K562 (cell line): ENCODE measurements at regions not wholly inside any gene's neighbourhood (a gene's known extent, or its start where the extent isn't known, plus 50 kb on each side); places are given as distances from the start of the nearest gene placed in this dataset.

Source experiments
- ATAC-seq: fragments of 200-7000 bp; cut with Tn5 transposase; 3 replicates; pipeline ENCODE4 v1.9.1; 2020; ENCODE audit warnings: moderate library complexity
- BruUV-seq: library from RNA; stranded (reverse); fragments of 400-500 nt; replicated peaks from 2 replicates; lab custom pipeline; 2021; lab: Mats Ljungman, UMichigan
- CTCF ChIA-PET: fragments of 300-600 bp; formaldehyde crosslinking; extraction: SDS; loops from one replicate; lab custom pipeline; 2021; ENCODE audit warnings: low intra/inter-chr PET ratio; lab: Yijun Ruan, JAX
- POLR2A ChIA-PET: fragments of 300-600, 350-650 bp; sonication (Branson Sonifier 250); formaldehyde crosslinking; extraction: SDS; loops from one replicate; lab custom pipeline; 2021; ENCODE audit warnings: antibody characterized with exemption, inconsistent platforms; lab: Yijun Ruan, JAX
- DNase-seq, 4 experiments: peaks; one replicate each; pipeline versions ENCODE4 v3.0.0 to v3.0.0-alpha.2; 2011 to 2018; ENCODE audit warnings: low spot score in 3 of 4, mixed read lengths in 3 of 4; ENCODE audit errors: extremely low read depth in 1 of 4
- FAIRE-seq: peaks from 2 replicates; lab custom pipeline; 2011; peaks lifted over from hg19 to GRCh38; lab: Jason Lieb, UNC
- H2AFZ ChIP-seq: 2 replicates; pipeline ENCODE4 v1.6.0; 2011; ENCODE audit warnings: low read depth, low read length, control low read depth, inconsistent platforms
- H3K27ac ChIP-seq: fragments of 200-600 bp; 3 replicates; pipeline ENCODE4 v1.8.0; 2011; ENCODE audit warnings: low read depth, mild to moderate bottlenecking, control low read depth, inconsistent platforms, low read length, moderate library complexity, mixed read lengths; ENCODE audit errors: extremely low read depth
- H3K27me3 ChIP-seq, 2 experiments: fragments of 300-600 bp in 1 of 2; 2 replicates in 1 of 2; 3 replicates in 1 of 2; pipeline versions ENCODE4 v1.6.0 to v1.8.0; 2011; ENCODE audit warnings: inconsistent platforms in 2 of 2, low read length in 2 of 2, mild to moderate bottlenecking in 1 of 2, mixed read lengths in 1 of 2, moderate library complexity in 1 of 2; ENCODE audit not compliant: control insufficient read depth in 2 of 2, insufficient read depth in 2 of 2
- H3K36me3 ChIP-seq: fragments of 300-600 bp; 3 replicates; pipeline ENCODE4 v1.8.0; 2011; ENCODE audit warnings: mild to moderate bottlenecking, low read length, inconsistent platforms; ENCODE audit not compliant: control insufficient read depth, insufficient read depth
- H3K4me1 ChIP-seq, 2 experiments: fragments of 200-600 bp in 1 of 2; replicated peaks in 1 of 2; 2 replicates in 1 of 2; 3 replicates in 1 of 2; pipeline versions ENCODE4 v1.5.1 to v1.8.0; 2011; ENCODE audit warnings: inconsistent platforms in 2 of 2, low read length in 2 of 2, mild to moderate bottlenecking in 1 of 2, mixed read lengths in 1 of 2, moderate library complexity in 1 of 2; ENCODE audit not compliant: control insufficient read depth in 2 of 2, insufficient read depth in 2 of 2
- H3K4me2 ChIP-seq: 2 replicates; pipeline ENCODE4 v1.6.1; 2011; ENCODE audit warnings: low read length, control low read depth, inconsistent platforms, mixed read lengths; ENCODE audit not compliant: insufficient read depth
- H3K4me3 ChIP-seq: fragments of 200-600 bp; sonication (generic), shearing (Covaris generic); 2 replicates; pipeline ENCODE4 v1.5.1; 2016; ENCODE audit warnings: control low read depth, inconsistent platforms
- H3K79me2 ChIP-seq: fragments of 200-600 bp; 3 replicates; pipeline ENCODE4 v1.8.0; 2011; ENCODE audit warnings: low read length, inconsistent platforms; ENCODE audit not compliant: control insufficient read depth, insufficient read depth
- H3K9ac ChIP-seq, 2 experiments: 2 replicates each; pipeline versions ENCODE4 v1.6.0 to v1.6.1; 2011; ENCODE audit warnings: low read depth in 2 of 2, low read length in 2 of 2, control low read depth in 1 of 2, inconsistent platforms in 1 of 2, mild to moderate bottlenecking in 1 of 2, mixed read lengths in 1 of 2; ENCODE audit not compliant: insufficient read depth in 1 of 2
- H3K9me1 ChIP-seq: one replicate; pipeline ENCODE4 v1.6.0; 2011; ENCODE audit warnings: inconsistent platforms, mild to moderate bottlenecking, low read length, moderate library complexity; ENCODE audit not compliant: control insufficient read depth, insufficient read depth
- H3K9me3 ChIP-seq: replicated peaks from 2 replicates; pipeline ENCODE4 v1.5.1; 2011; ENCODE audit warnings: low read depth, low read length, inconsistent platforms; ENCODE audit not compliant: control insufficient read depth, insufficient read depth
- H4K20me1 ChIP-seq: replicated peaks from 2 replicates; pipeline ENCODE4 v1.6.1; 2011; ENCODE audit warnings: low read length, inconsistent platforms, mixed read lengths; ENCODE audit not compliant: control insufficient read depth, insufficient read depth
- ARID2 ChIP-seq: fragments of 450-650 bp; IDR thresholded peaks from 2 replicates; pipeline ENCODE4 v1.6.1; 2017; ENCODE audit warnings: antibody characterized with exemption, mild to moderate bottlenecking
- BRD9 ChIP-seq: fragments of 450-650 bp; IDR thresholded peaks from 2 replicates; pipeline ENCODE4 v1.6.1; 2018; ENCODE audit warnings: low read depth; ENCODE audit not compliant: partially characterized antibody
- BRF1 ChIP-seq: IDR thresholded peaks from 3 replicates; pipeline ENCODE4 v1.6.1; 2011; ENCODE audit warnings: borderline replicate concordance, mild to moderate bottlenecking; ENCODE audit not compliant: insufficient read length; ENCODE audit errors: extremely low read depth
- DNMT1 ChIP-seq: fragments of 450-650 bp; IDR thresholded peaks from 2 replicates; pipeline ENCODE4 v1.6.1; 2016; ENCODE audit warnings: antibody characterized with exemption, mild to moderate bottlenecking
- HDAC2 ChIP-seq: fragments of 450-650 bp; IDR thresholded peaks from 2 replicates; pipeline ENCODE4 v1.6.1; 2016; ENCODE audit warnings: mild to moderate bottlenecking
- LARP7 ChIP-seq: fragments of 450-650 bp; IDR thresholded peaks from 2 replicates; pipeline ENCODE4 v1.6.1; 2016
- SMAD1 ChIP-seq: fragments of 150-350 bp; IDR thresholded peaks from 2 replicates; pipeline ENCODE4 v1.6.1; 2014; ENCODE audit warnings: low read length, low read depth; ENCODE audit not compliant: partially characterized antibody
- ZKSCAN1 ChIP-seq: fragments of 150-350 bp; IDR thresholded peaks from 2 replicates; pipeline ENCODE4 v1.6.1; 2016; ENCODE audit warnings: low read depth, low read length
- ZNF140 ChIP-seq: fragments of 250-450 bp; sonication (Bioruptor Pico); IDR thresholded peaks from 2 replicates; pipeline ENCODE4 v1.8.0; 2021; ENCODE audit warnings: moderate library complexity, mild to moderate bottlenecking, inconsistent platforms
- WGBS: fragments of 100-300 bp; shearing (Covaris generic); methylation state at CpG from one replicate; pipeline ENCODE4 v1.1.6; 2016; ENCODE audit warnings: low coverage, mixed read lengths; ENCODE audit not compliant: insufficient coverage; ENCODE audit errors: missing lambda C conversion rate; 5-methylcytosine and 5-hydroxymethylcytosine counted together
- in situ Hi-C: fragments of 300-500 bp; cut with MboI; formaldehyde crosslinking; loops from 4 replicates; pipeline ENCODE4 v1.15.0; 2018; ENCODE audit warnings: inconsistent platforms, mixed read lengths
- intact Hi-C: fragments of 100-400 bp; cut with micrococcal nuclease; formaldehyde crosslinking; loops from 2 replicates; pipeline ENCODE4 v1.14.2; 2022
- TF ChIP-seq, protein P1 (sequence below): fragments of 250-450 bp; sonication (Bioruptor Pico); IDR thresholded peaks from 2 replicates; pipeline ENCODE4 v1.4.0; 2020; ENCODE audit warnings: mild to moderate bottlenecking
- TF ChIP-seq, protein P2 (sequence below): fragments of 250-450 bp; sonication (Bioruptor Pico); IDR thresholded peaks from 2 replicates; pipeline ENCODE4 v1.5.1; 2021; ENCODE audit warnings: mild to moderate bottlenecking
- TF ChIP-seq, protein P3 (sequence below): fragments of 450-650 bp; IDR thresholded peaks from 2 replicates; pipeline ENCODE4 v1.6.1; 2016; ENCODE audit warnings: missing biosample characterization, missing genetic modification characterization
- TF ChIP-seq, protein P4 (sequence below): IDR thresholded peaks from 2 replicates; pipeline ENCODE4 v1.6.1; 2012; ENCODE audit warnings: low read depth, low read length, improper control_type of control experiment, borderline replicate concordance
- TF ChIP-seq, protein P5 (sequence below): fragments of 450-650 bp; IDR thresholded peaks from 2 replicates; pipeline ENCODE4 v1.6.1; 2016; ENCODE audit warnings: low read depth, mild to moderate bottlenecking, moderate library complexity
- TF ChIP-seq, protein P6 (sequence below), 2 experiments: fragments of 250-450 bp in 1 of 2; fragments of 450-650 bp in 1 of 2; sonication (Bioruptor Pico) in 1 of 2; IDR thresholded peaks; 2 replicates each; pipeline versions ENCODE4 v1.6.1 to v1.8.0; 2016 to 2021; ENCODE audit warnings: mild to moderate bottlenecking in 2 of 2, moderate library complexity in 2 of 2, missing compliant biosample characterization in 1 of 2, missing genetic modification characterization in 1 of 2

DNA sequence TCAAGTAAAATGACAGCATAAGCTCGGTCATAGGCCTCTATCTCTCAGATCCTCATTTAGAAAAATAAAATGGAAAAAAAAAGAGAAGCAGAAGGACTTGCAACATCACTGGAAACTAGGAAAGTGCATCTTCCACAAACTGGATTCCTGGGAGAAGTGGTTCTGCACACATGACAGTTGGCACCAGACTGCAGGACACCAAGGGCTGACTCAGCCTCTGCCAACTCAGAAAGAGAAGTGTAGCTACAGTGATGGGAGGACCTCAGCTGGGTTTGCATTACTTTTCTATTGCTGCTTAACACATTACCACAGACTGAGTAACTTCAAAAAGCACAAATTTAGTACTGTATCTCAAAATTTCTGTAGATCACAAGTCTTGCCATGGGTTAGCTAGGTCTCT is 409.5 kb upstream of the GCFC2 start:
- no peak for FAIRE-seq
- intact Hi-C loops (no loop called here), in situ Hi-C loops (no loop called here)
- Histone ChIP-seq H3K4me1 (no peaks in the 10 kb centered on the region), H3K27ac (no peak overlapping the region), H3K4me3 (no peak overlapping the region), H3K79me2 (no peaks in the 10 kb centered on the region), H3K36me3 (no peaks in the 10 kb centered on the region), H3K27me3 (no peaks in the 10 kb centered on the region), H3K4me2 (no peak overlapping the region), H2AFZ (no peak overlapping the region), H3K9me3 (no peaks in the 10 kb centered on the region; the same call in 1 of the 2 replicates), H4K20me1 (no peaks in the 10 kb centered on the region), H3K9ac (no peak overlapping the region), H3K9me1 (no peaks in the 10 kb centered on the region)
- WGBS, result 31% methylated on average over 1 of the region's 1 CpG
- no peak for DNase-seq
- BruUV-seq, result no TSS peak
- ChIA-PET POLR2A (no interaction called here), CTCF (no interaction called here)
- no peak for ATAC-seq
- TF ChIP-seq HDAC2 (no peak), LARP7 (no peak), ZKSCAN1 (no peak), BRD9 (no peak), SMAD1 (no peak), ZNF140 (CRISPR knock-in tag) (no peak), DNMT1 (no peak), ARID2 (no peak), BRF1 (no peak)
- TF ChIP-seq, protein P1, sequence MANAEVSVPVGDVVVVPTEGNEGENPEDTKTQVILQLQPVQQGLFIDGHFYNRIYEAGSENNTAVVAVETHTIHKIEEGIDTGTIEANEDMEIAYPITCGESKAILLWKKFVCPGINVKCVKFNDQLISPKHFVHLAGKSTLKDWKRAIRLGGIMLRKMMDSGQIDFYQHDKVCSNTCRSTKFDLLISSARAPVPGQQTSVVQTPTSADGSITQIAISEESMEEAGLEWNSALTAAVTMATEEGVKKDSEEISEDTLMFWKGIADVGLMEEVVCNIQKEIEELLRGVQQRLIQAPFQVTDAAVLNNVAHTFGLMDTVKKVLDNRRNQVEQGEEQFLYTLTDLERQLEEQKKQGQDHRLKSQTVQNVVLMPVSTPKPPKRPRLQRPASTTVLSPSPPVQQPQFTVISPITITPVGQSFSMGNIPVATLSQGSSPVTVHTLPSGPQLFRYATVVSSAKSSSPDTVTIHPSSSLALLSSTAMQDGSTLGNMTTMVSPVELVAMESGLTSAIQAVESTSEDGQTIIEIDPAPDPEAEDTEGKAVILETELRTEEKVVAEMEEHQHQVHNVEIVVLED (CRISPR knock-in tag), result no peak
- TF ChIP-seq, protein P2, sequence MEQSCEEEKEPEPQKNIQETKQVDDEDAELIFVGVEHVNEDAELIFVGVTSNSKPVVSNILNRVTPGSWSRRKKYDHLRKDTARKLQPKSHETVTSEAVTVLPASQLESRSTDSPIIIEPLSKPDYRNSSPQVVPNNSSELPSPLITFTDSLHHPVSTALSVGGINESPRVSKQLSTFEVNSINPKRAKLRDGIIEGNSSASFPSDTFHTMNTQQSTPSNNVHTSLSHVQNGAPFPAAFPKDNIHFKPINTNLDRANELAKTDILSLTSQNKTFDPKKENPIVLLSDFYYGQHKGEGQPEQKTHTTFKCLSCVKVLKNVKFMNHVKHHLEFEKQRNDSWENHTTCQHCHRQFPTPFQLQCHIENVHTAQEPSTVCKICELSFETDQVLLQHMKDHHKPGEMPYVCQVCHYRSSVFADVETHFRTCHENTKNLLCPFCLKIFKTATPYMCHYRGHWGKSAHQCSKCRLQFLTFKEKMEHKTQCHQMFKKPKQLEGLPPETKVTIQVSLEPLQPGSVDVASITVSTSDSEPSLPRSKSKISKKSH (CRISPR knock-in tag), result no peak
- TF ChIP-seq, protein P3, sequence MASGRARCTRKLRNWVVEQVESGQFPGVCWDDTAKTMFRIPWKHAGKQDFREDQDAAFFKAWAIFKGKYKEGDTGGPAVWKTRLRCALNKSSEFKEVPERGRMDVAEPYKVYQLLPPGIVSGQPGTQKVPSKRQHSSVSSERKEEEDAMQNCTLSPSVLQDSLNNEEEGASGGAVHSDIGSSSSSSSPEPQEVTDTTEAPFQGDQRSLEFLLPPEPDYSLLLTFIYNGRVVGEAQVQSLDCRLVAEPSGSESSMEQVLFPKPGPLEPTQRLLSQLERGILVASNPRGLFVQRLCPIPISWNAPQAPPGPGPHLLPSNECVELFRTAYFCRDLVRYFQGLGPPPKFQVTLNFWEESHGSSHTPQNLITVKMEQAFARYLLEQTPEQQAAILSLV, result no peak
- TF ChIP-seq, protein P4, sequence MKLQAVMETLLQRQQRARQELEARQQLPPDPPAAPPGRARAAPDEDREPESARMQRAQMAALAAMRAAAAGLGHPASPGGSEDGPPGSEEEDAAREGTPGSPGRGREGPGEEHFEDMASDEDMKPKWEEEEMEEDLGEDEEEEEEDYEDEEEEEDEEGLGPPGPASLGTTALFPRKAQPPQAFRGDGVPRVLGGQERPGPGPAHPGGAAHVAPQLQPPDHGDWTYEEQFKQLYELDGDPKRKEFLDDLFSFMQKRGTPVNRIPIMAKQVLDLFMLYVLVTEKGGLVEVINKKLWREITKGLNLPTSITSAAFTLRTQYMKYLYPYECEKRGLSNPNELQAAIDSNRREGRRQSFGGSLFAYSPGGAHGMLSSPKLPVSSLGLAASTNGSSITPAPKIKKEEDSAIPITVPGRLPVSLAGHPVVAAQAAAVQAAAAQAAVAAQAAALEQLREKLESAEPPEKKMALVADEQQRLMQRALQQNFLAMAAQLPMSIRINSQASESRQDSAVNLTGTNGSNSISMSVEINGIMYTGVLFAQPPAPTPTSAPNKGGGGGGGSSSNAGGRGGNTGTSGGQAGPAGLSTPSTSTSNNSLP, result no peak
- TF ChIP-seq, protein P5, sequence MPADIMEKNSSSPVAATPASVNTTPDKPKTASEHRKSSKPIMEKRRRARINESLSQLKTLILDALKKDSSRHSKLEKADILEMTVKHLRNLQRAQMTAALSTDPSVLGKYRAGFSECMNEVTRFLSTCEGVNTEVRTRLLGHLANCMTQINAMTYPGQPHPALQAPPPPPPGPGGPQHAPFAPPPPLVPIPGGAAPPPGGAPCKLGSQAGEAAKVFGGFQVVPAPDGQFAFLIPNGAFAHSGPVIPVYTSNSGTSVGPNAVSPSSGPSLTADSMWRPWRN, result no peak
- TF ChIP-seq, protein P6, sequence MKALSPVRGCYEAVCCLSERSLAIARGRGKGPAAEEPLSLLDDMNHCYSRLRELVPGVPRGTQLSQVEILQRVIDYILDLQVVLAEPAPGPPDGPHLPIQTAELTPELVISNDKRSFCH (CRISPR knock-in tag; IDR thresholded peaks at IDR 0.05), result no peak
- TF ChIP-seq, protein P6 (tag; IDR thresholded peaks at IDR 0.05), result no peak
